Neural progenitor cell (in vitro differentiated cells): ENCODE measurements at regions not wholly inside any gene's neighbourhood (a gene's known extent, or its start where the extent isn't known, plus 50 kb on each side); places are given as distances from the start of the nearest gene placed in this dataset.

Source experiments
- EZH2 ChIP-seq: fragments of 200-600 bp; sonication (generic); IDR thresholded peaks from 2 replicates; pipeline ENCODE4 v1.6.1; 2017; ENCODE audit warnings: antibody characterized with exemption, mild to moderate bottlenecking, moderate library complexity
- EZH2phosphoT487 ChIP-seq: fragments of 200-600 bp; sonication (generic); IDR thresholded peaks from 2 replicates; pipeline ENCODE4 v1.6.1; 2017; ENCODE audit warnings: antibody characterized with exemption
- TF ChIP-seq, protein P1 (sequence below): fragments of 200-600 bp; sonication (generic); IDR thresholded peaks from 2 replicates; pipeline ENCODE4 v1.5.1; 2017; ENCODE audit warnings: antibody characterized with exemption, mild to moderate bottlenecking

DNA sequence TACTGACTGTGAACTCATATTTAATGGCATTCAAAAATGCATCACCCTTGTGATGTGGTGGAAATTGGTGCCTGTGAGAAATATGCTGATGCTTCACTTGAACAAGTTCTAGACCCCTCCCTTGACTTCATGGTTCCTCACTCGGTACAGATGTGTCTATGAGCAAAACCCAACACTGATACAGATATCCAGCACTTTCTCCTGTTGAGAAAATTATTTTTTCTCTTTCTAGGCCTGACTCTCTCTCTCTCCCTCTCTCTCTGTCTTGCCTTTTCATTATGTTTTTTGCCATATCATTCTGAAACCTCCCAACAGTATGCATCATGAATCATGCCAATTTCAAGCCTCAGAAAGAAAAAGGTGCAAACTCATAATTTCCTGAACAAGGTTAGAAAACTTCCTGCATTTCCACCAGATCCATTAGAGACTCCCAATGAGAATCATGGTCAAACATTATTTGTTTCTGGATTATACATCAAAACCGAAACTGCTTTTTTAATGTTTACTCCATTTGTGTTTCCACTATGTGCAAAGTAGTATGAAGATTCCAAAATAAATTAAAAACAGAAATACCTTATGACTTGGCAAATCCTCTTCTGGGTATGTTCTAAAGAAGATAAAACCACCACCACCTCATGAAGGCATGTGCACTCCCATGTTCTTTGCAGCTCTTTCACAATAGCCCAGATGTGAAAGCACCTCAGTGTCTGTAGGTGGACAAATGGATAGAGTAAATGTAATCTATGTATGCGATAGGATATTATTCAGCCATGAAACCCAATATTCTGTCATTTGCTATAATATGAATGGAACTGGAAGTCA lies 543.6 kb downstream of the TMEM121 start:
- TF ChIP-seq EZH2 (no peak), EZH2phosphoT487 (no peak)
- TF ChIP-seq, protein P1, sequence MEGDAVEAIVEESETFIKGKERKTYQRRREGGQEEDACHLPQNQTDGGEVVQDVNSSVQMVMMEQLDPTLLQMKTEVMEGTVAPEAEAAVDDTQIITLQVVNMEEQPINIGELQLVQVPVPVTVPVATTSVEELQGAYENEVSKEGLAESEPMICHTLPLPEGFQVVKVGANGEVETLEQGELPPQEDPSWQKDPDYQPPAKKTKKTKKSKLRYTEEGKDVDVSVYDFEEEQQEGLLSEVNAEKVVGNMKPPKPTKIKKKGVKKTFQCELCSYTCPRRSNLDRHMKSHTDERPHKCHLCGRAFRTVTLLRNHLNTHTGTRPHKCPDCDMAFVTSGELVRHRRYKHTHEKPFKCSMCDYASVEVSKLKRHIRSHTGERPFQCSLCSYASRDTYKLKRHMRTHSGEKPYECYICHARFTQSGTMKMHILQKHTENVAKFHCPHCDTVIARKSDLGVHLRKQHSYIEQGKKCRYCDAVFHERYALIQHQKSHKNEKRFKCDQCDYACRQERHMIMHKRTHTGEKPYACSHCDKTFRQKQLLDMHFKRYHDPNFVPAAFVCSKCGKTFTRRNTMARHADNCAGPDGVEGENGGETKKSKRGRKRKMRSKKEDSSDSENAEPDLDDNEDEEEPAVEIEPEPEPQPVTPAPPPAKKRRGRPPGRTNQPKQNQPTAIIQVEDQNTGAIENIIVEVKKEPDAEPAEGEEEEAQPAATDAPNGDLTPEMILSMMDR: no peak
